Testis (tissue), 2 donors: ENCODE measurements at regions not wholly inside any gene's neighbourhood (a gene's known extent, or its start where the extent isn't known, plus 50 kb on each side); places are given as distances from the start of the nearest gene placed in this dataset.

Experiments
- POLR2A ChIP-seq: fragments of 450-650 bp; IDR thresholded peaks from one replicate; pipeline ENCODE4 v1.6.1; 2017; ENCODE audit warnings: antibody characterized with exemption, mild to moderate bottlenecking, moderate library complexity
- TF ChIP-seq, protein P1 (sequence below), 3 experiments: fragments of 450-650 bp in 2 of 3; fragments of 200-600 bp in 1 of 3; sonication (generic) in 1 of 3; IDR thresholded peaks; one replicate each; pipeline ENCODE4 v1.5.1; 2016 to 2019; ENCODE audit warnings: antibody characterized with exemption in 3 of 3, mild to moderate bottlenecking in 2 of 3, moderate library complexity in 1 of 3

DNA sequence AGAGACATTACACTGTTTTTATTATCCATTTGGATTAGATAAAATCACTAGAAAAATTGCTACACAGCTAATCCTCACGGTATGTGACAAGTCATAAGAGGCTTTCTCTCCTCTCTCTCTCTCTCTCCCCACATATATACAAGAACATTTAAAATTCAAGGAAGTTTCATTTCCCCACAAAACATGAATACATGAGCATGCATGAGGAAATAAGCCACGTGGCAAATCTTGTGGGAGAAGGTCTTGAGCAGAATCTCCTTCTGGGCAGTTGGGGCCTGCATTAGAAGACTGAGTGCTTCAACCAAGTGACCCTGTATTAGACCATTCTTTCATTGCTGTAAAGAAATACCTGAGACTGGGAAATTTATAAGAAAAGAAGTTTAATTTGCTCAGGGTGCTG lies 1313.1 kb downstream of the MRPL39 start:
- TF ChIP-seq, protein P1, sequence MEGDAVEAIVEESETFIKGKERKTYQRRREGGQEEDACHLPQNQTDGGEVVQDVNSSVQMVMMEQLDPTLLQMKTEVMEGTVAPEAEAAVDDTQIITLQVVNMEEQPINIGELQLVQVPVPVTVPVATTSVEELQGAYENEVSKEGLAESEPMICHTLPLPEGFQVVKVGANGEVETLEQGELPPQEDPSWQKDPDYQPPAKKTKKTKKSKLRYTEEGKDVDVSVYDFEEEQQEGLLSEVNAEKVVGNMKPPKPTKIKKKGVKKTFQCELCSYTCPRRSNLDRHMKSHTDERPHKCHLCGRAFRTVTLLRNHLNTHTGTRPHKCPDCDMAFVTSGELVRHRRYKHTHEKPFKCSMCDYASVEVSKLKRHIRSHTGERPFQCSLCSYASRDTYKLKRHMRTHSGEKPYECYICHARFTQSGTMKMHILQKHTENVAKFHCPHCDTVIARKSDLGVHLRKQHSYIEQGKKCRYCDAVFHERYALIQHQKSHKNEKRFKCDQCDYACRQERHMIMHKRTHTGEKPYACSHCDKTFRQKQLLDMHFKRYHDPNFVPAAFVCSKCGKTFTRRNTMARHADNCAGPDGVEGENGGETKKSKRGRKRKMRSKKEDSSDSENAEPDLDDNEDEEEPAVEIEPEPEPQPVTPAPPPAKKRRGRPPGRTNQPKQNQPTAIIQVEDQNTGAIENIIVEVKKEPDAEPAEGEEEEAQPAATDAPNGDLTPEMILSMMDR (IDR thresholded peaks at IDR 0.05): no peak
- TF ChIP-seq POLR2A: no peak
